ENCODE measurements at regions not wholly inside any gene's neighbourhood (a gene's known extent, or its start where the extent isn't known, plus 50 kb on each side); places are given as distances from the start of the nearest gene placed in this dataset.

GRCh38 chr6:22108199-22108598 is 188.6 kb downstream of the PRL start:
- no peak for DNase-seq
- intact Hi-C loops (cut with DNase I; ENCODE audit: low total_unique reads) = no loop called here
- H3K27me3 ChIP-seq (replicated peaks in 1 of 7) = no peaks in the 10 kb centered on the region
- no peaks in the 10 kb centered on the region for H3K9me3 ChIP-seq
- no peak overlapping the region for H3K4me3 ChIP-seq
- H3K36me3 ChIP-seq = no peaks in the 10 kb centered on the region
- TF ChIP-seq POLR2AphosphoS5 (IDR thresholded peaks at IDR 0.05) = no peak
- no peak for TF ChIP-seq CTCF (IDR thresholded peaks at IDR 0.05 in 8 of 11, conservative IDR thresholded peaks at IDR 0.05 in 3 of 11)
- no peak for TF ChIP-seq POLR2A (IDR thresholded peaks at IDR 0.05)
- H3K27ac ChIP-seq = no peak overlapping the region
- no peaks in the 10 kb centered on the region for H3K4me1 ChIP-seq
- WGBS, 5 donors = 73 to 92% (median 79%) methylated on average over 7 of the region's 7 CpGs

GRCh38 chr6:22110061-22110460 is 186.8 kb downstream of the PRL start:
- DNase-seq = no peak
- 70 to 93% (median 74%) methylated on average over 6 of the region's 6 CpGs for WGBS, 5 donors
- no peaks in the 10 kb centered on the region for H3K27me3 ChIP-seq (replicated peaks in 1 of 7)
- no peaks in the 10 kb centered on the region for H3K9me3 ChIP-seq
- TF ChIP-seq POLR2AphosphoS5 (IDR thresholded peaks at IDR 0.05) (no peak), POLR2A (IDR thresholded peaks at IDR 0.05) (no peak), CTCF (IDR thresholded peaks at IDR 0.05 in 8 of 11, conservative IDR thresholded peaks at IDR 0.05 in 3 of 11) (no peak)
- H3K36me3 ChIP-seq = no peaks in the 10 kb centered on the region
- no peaks in the 10 kb centered on the region for H3K4me1 ChIP-seq
- no peak overlapping the region for H3K27ac ChIP-seq
- intact Hi-C loops (cut with DNase I; ENCODE audit: low total_unique reads) = no loop called here
- no peak overlapping the region for H3K4me3 ChIP-seq

GRCh38 chr6:22112461-22112860 is 184.4 kb downstream of the PRL start:
- intact Hi-C loops (cut with DNase I; ENCODE audit: low total_unique reads) = no loop called here
- H3K27me3 ChIP-seq (replicated peaks in 1 of 7) = no peaks in the 10 kb centered on the region
- no peaks in the 10 kb centered on the region for H3K4me1 ChIP-seq
- 62 to 83% (median 73%) methylated on average over 2 of the region's 2 CpGs for WGBS, 5 donors
- H3K27ac ChIP-seq = no peak overlapping the region
- H3K36me3 ChIP-seq = no peaks in the 10 kb centered on the region
- no peak for DNase-seq
- no peaks in the 10 kb centered on the region for H3K9me3 ChIP-seq
- no peak overlapping the region for H3K4me3 ChIP-seq
- TF ChIP-seq POLR2A (IDR thresholded peaks at IDR 0.05) (no peak), CTCF (IDR thresholded peaks at IDR 0.05 in 8 of 11, conservative IDR thresholded peaks at IDR 0.05 in 3 of 11) (no peak), POLR2AphosphoS5 (IDR thresholded peaks at IDR 0.05) (no peak)

- Histone ChIP-seq H3K27ac (no peak overlapping the region), H3K4me3 (no peak overlapping the region)
- WGBS, 5 donors = 69 to 95% (median 84%) methylated on average over 4 of the region's 4 CpGs
These were observed 183.6 kb downstream of the PRL start for GRCh38 chr6:22113026-22113766.

More at GRCh38 chr6:22113026-22113766, 183.6 kb downstream of the PRL start:
- intact Hi-C loops (cut with DNase I; ENCODE audit: low total_unique reads) = no loop called here
- H3K36me3 ChIP-seq = no peaks in the 10 kb centered on the region
- H3K27me3 ChIP-seq (replicated peaks in 1 of 7) = no peaks in the 10 kb centered on the region
- H3K4me1 ChIP-seq = no peaks in the 10 kb centered on the region
- peaks cover 0 to under 1% (median 0%) of the 10 kb centered on the region in 8 donors for H3K9me3 ChIP-seq
- DNase-seq = no peak
- TF ChIP-seq POLR2AphosphoS5 (IDR thresholded peaks at IDR 0.05) (no peak), POLR2A (IDR thresholded peaks at IDR 0.05) (no peak), CTCF (IDR thresholded peaks at IDR 0.05 in 8 of 11, conservative IDR thresholded peaks at IDR 0.05 in 3 of 11) (no peak)
